ENCODE measurements at regions not wholly inside any gene's neighbourhood (a gene's known extent, or its start where the extent isn't known, plus 50 kb on each side); places are given as distances from the start of the nearest gene placed in this dataset.

DNA sequence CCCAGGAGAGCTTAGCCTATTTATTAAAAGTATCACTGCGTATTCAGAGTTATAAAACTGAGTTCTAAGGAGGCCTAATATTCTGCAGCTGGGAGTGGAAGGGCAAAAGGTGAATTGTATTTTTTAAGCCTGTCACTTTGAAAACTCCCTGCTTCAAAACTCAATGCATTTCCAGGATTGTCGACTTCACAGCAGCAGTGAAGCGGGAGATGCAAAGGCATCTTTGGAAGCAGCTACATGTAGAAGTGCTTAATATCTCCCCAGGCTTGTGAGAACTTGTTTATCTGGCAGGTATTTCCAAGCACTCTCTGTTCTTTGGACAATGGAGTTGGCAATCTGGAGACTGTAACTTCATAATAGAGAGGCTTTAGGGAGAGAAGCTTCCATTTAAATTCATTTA is 717.5 kb upstream of the SLIT2 start (continued):
- no peak for TF ChIP-seq BHLHE40 (IDR thresholded peaks at IDR 0.05; ENCODE audit: borderline replicate concordance in 1 of 2, low read depth in 2 of 2, low read length in 1 of 2)
- no peak for TF ChIP-seq CREB1 (IDR thresholded peaks at IDR 0.05; ENCODE audit: low read depth)

DNA sequence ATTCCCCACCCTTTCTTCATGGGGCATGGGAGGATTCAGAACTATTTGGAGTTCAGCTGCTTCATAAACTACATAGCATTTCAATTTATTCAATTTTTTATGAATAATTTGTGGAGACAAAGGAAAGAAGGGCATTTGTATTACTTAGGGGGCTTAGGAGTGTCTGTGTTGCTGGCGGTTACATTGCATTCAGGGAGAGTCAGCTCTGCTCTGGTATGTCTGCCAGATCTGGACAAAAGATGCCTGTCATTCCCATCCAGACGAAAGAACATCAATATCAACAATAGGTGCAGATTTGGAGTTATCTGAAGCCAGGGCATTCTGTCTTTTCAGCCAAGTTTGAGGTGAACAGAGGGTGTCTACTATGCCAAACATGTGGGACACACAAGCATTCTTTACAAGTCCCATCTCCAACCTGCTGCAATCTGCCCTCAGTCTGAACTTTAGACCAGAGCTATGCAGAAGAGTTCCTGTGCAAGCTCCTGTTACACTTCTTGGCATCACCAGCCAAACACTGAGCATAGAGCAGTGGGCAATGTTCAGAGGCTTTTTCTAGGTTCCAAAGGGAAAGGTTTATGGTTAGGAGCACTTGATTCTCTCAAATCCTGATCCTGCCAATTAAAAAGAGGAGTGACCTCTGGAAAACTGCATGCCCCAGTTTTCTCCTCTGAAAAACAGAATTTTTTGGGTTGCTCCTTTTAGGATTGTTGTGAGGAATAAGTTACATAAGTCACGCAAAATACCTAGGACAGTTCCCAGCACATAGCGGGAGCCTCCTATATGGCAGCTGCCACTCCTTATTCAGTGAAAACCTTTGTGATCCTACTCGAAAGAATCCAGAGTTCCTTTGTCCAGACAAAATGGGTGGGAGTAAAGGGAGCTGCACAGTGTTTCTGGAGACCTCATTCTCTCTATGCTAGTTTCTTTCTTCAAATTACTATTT is 719.5 kb upstream of the SLIT2 start:
- no peak for FAIRE-seq

More for the DNA sequence above, 719.5 kb upstream of the SLIT2 start:
- 26% methylated on average over 5 of the region's 5 CpGs for WGBS (ENCODE audit: insufficient coverage, insufficient replicate concordance, low lambda C conversion rate, missing lambda C conversion rate)
- Histone ChIP-seq H4K20me1 (ENCODE audit: control insufficient read depth, insufficient read depth) (no peaks in the 10 kb centered on the region), H3K36me3 (ENCODE audit: control insufficient read depth in 2 of 2, insufficient read depth in 2 of 2, low read length in 1 of 2) (no peaks in the 10 kb centered on the region), H3K27ac (ENCODE audit: control insufficient read depth, insufficient read depth) (no peak overlapping the region), H2AFZ (ENCODE audit: control insufficient read depth, low read depth, low read length) (no peak overlapping the region), H3K4me3 (no peak overlapping the region), H3K27me3 (replicated peaks in 1 of 2; ENCODE audit: control insufficient read depth in 2 of 2, insufficient read depth in 2 of 2, low read length in 1 of 2) (no peaks in the 10 kb centered on the region), H3K9me3 (replicated peaks; ENCODE audit: control insufficient read depth, insufficient read depth, low read length) (no peaks in the 10 kb centered on the region), H3K9ac (ENCODE audit: control insufficient read depth, insufficient read depth, low read length) (no peak overlapping the region), H3K79me2 (ENCODE audit: control insufficient read depth, insufficient read depth, low read length) (no peaks in the 10 kb centered on the region), H3K4me2 (ENCODE audit: control insufficient read depth, insufficient read depth) (no peak overlapping the region), H3K4me1 (ENCODE audit: control insufficient read depth, insufficient read depth, low read length) (no peaks in the 10 kb centered on the region)
- ChIA-PET RAD21 (ENCODE audit: unreplicated experiment) (no interaction called here), POLR2A (no interaction called here), SMC1A (ENCODE audit: uncharacterized antibody, unreplicated experiment) (no interaction called here), CTCF (no interaction called here)
- no TSS peak for BruUV-seq (replicated peaks)
- ATAC-seq = no peak
- no peak for DNase-seq (ENCODE audit: low read depth, low spot score)
- TF ChIP-seq MXI1 (IDR thresholded peaks at IDR 0.05; ENCODE audit: low read depth, low read length) (no peak), SREBF1 (IDR thresholded peaks at IDR 0.05; ENCODE audit: low read length) (no peak), EED (IDR thresholded peaks at IDR 0.05; ENCODE audit: low read depth) (no peak), CBFB (IDR thresholded peaks at IDR 0.05; ENCODE audit: low read depth) (no peak), NFXL1 (IDR thresholded peaks at IDR 0.05; ENCODE audit: borderline replicate concordance) (no peak), SP1 (IDR thresholded peaks at IDR 0.05; ENCODE audit: low read depth, low read length) (no peak), POLR2AphosphoS5 (IDR thresholded peaks at IDR 0.05; ENCODE audit: low read length) (no peak), JUNB (IDR thresholded peaks at IDR 0.05) (no peak), BRCA1 (IDR thresholded peaks at IDR 0.05; ENCODE audit: low read depth, low read length) (no peak)
- TF ChIP-seq, protein P1, sequence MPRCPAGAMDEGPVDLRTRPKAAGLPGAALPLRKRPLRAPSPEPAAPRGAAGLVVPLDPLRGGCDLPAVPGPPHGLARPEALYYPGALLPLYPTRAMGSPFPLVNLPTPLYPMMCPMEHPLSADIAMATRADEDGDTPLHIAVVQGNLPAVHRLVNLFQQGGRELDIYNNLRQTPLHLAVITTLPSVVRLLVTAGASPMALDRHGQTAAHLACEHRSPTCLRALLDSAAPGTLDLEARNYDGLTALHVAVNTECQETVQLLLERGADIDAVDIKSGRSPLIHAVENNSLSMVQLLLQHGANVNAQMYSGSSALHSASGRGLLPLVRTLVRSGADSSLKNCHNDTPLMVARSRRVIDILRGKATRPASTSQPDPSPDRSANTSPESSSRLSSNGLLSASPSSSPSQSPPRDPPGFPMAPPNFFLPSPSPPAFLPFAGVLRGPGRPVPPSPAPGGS (IDR thresholded peaks at IDR 0.05; ENCODE audit: borderline replicate concordance, insufficient read depth, low read depth, low read length, poor library complexity, severe bottlenecking) = no peak
- TF ChIP-seq, protein P2, sequence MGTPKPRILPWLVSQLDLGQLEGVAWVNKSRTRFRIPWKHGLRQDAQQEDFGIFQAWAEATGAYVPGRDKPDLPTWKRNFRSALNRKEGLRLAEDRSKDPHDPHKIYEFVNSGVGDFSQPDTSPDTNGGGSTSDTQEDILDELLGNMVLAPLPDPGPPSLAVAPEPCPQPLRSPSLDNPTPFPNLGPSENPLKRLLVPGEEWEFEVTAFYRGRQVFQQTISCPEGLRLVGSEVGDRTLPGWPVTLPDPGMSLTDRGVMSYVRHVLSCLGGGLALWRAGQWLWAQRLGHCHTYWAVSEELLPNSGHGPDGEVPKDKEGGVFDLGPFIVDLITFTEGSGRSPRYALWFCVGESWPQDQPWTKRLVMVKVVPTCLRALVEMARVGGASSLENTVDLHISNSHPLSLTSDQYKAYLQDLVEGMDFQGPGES (IDR thresholded peaks at IDR 0.05) = no peak
- intact Hi-C loops (cut with micrococcal nuclease; ENCODE audit: unreplicated experiment) = no loop called here
- in situ Hi-C loops (cut with MboI) = no loop called here

Measured in GM12878 (cell line).